Osteoblast (primary cell): ENCODE measurements at regions not wholly inside any gene's neighbourhood (a gene's known extent, or its start where the extent isn't known, plus 50 kb on each side); places are given as distances from the start of the nearest gene placed in this dataset.
"Not testable (repeated sequence)": the region's sequence is repeated elsewhere in the genome, so short reads cannot be mapped to it uniquely, and the experiment has no call there.

Source experiments
- DNase-seq: peaks from one replicate; pipeline ENCODE4 v3.0.0; 2011; ENCODE audit warnings: low spot score, mixed read lengths; ENCODE audit not compliant: insufficient read length; ENCODE audit errors: missing footprints
- H2AFZ ChIP-seq: 2 replicates; pipeline ENCODE4 v1.6.0; 2011; ENCODE audit warnings: mild to moderate bottlenecking, low read length
- H3K27ac ChIP-seq: 2 replicates; pipeline ENCODE4 v1.5.1; 2011; ENCODE audit warnings: mild to moderate bottlenecking, low read depth, low read length, moderate library complexity
- H3K27me3 ChIP-seq: 2 replicates; pipeline ENCODE4 v1.6.0; 2012; ENCODE audit warnings: mild to moderate bottlenecking, control low read depth, inconsistent platforms, low read length, moderate library complexity; ENCODE audit not compliant: insufficient read depth
- H3K36me3 ChIP-seq: 2 replicates; pipeline ENCODE4 v1.5.1; 2011; ENCODE audit warnings: mild to moderate bottlenecking, low read length, control low read depth, moderate library complexity; ENCODE audit not compliant: insufficient read depth
- H3K4me1 ChIP-seq: 2 replicates; pipeline ENCODE4 v1.5.1; 2011; ENCODE audit warnings: mild to moderate bottlenecking, low read length, control low read depth, moderate library complexity; ENCODE audit not compliant: insufficient read depth
- H3K4me2 ChIP-seq: 2 replicates; pipeline ENCODE4 v1.6.0; 2011; ENCODE audit warnings: mild to moderate bottlenecking, low read length; ENCODE audit not compliant: insufficient read depth
- H3K4me3 ChIP-seq: fragments of 200-600 bp; sonication (generic); 3 replicates; pipeline ENCODE4 v1.5.1; 2012; ENCODE audit warnings: mild to moderate bottlenecking, low read length, inconsistent platforms; ENCODE audit not compliant: insufficient read depth
- H3K79me2 ChIP-seq: 2 replicates; pipeline ENCODE4 v1.6.0; 2012; ENCODE audit warnings: mild to moderate bottlenecking, low read length, control low read depth, inconsistent platforms; ENCODE audit not compliant: insufficient read depth
- H3K9me3 ChIP-seq: 2 replicates; pipeline ENCODE4 v1.5.1; 2011; ENCODE audit warnings: low read depth, low read length, control low read depth
- H4K20me1 ChIP-seq: 2 replicates; pipeline ENCODE4 v1.6.0; 2012; ENCODE audit warnings: mild to moderate bottlenecking, low read length, control low read depth; ENCODE audit not compliant: insufficient read depth
- CTCF ChIP-seq: IDR thresholded peaks from 2 replicates; pipeline ENCODE4 v1.5.1; 2011; ENCODE audit warnings: mild to moderate bottlenecking, low read depth, low read length, moderate library complexity; ENCODE audit errors: extremely low read depth

DNA sequence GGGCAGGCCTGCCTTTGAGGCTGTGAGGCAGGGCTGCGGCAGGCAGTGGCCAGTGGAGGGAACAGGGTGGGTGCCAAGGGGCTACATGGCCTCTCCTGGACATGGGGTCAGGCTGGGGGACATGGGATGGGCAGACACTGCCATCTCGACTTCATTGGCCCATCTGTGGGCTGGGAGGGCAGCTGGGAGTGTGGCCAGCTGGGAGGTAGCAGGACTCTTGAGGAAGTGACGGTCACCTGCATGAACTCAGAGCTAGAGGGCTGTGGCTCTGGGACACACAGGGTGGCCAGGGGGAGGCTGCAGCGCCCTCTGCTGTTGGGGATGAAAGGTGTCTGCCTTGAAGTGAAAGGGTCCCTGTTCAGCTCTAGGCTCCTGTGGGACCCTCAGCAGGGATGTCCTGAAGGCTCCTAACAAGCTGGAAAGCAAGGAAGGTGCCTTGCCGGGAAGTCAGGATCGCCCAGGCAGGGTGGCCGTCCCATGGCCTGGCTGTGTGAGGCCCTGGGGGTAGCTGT is 244.0 kb downstream of the ANKRD30B start:
- not testable (repeated sequence) for H3K4me3 ChIP-seq

DNA sequence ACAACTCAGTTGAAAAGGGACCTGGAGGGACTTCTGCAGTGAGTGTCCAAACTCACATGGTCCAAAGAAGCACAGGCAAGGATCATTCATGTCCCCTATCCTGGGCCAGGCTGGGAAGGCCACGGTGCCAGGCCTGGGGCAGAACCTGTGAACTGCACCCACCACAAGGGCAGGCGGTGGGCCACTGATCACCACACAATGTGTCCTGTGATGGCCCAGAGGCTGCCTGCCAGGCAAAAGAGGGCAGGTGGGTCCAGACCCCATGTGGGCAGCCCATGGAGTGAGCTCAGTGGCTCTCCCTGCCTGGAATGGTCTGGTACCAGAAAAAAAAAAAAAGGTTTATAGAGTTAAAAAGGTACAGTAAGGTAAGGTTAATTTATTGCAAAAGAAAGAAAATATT is 244.8 kb downstream of the ANKRD30B start:
- not testable (repeated sequence) for H3K27me3 ChIP-seq, H3K27ac ChIP-seq

More for the DNA sequence above, 244.0 kb downstream of the ANKRD30B start:
- not testable (repeated sequence) for H3K36me3 ChIP-seq, H4K20me1 ChIP-seq, H3K27me3 ChIP-seq, H2AFZ ChIP-seq, DNase-seq, H3K4me2 ChIP-seq, H3K27ac ChIP-seq, H3K9me3 ChIP-seq, H3K79me2 ChIP-seq, H3K4me1 ChIP-seq
- TF ChIP-seq CTCF = peak; percentile 11

GRCh38 chr18:14995023-14995422 is 247.1 kb downstream of the ANKRD30B start:
- not testable (repeated sequence) for DNase-seq, H3K9me3 ChIP-seq, H3K79me2 ChIP-seq, H3K4me2 ChIP-seq, H3K27ac ChIP-seq, H3K4me1 ChIP-seq, H2AFZ ChIP-seq, H3K27me3 ChIP-seq, H3K36me3 ChIP-seq, H4K20me1 ChIP-seq, H3K4me3 ChIP-seq

More for the DNA sequence above, 244.8 kb downstream of the ANKRD30B start:
- H3K4me3 ChIP-seq, DNase-seq, H2AFZ ChIP-seq, H4K20me1 ChIP-seq, H3K4me2 ChIP-seq, H3K9me3 ChIP-seq, H3K4me1 ChIP-seq, H3K79me2 ChIP-seq, H3K36me3 ChIP-seq: not testable (repeated sequence)

DNA sequence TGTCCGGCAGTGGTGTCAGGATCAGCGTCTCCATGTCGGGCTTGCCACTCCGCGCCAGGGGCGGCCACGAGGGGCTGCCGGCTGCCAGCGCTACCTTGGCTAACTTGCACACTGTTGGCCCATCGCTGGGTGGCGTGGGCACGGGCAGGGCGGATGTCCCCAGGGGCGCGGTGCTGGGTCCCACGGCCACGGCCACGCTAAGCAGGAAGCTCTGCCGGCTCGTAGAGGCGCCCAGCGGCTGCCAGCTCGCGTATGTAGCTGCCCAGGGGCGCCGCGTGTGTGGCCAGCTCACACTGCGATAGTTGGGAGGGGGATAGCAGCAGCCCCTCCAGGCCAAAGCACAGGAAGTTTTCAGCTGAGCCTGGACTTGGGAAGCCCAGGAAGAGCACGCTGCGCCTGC is 249.4 kb downstream of the ANKRD30B start:
- Histone ChIP-seq H4K20me1 (no peaks in the 10 kb centered on the region), H2AFZ (no peak overlapping the region), H3K79me2 (no peaks in the 10 kb centered on the region), H3K27me3 (no peaks in the 10 kb centered on the region), H3K9me3 (no peaks in the 10 kb centered on the region), H3K27ac (no peak overlapping the region), H3K4me3 (no peak overlapping the region), H3K36me3 (no peaks in the 10 kb centered on the region), H3K4me2 (no peak overlapping the region), H3K4me1 (no peaks in the 10 kb centered on the region)
- no peak for DNase-seq
- TF ChIP-seq CTCF = no peak

GRCh38 chr18:14997899-14998298 is 249.9 kb downstream of the ANKRD30B start:
- H3K27ac ChIP-seq, H3K4me1 ChIP-seq, H2AFZ ChIP-seq, H3K9me3 ChIP-seq, H3K4me2 ChIP-seq, DNase-seq, H3K27me3 ChIP-seq, H3K4me3 ChIP-seq, H4K20me1 ChIP-seq, H3K36me3 ChIP-seq, H3K79me2 ChIP-seq: not testable (repeated sequence)

GRCh38 chr18:14998360-14999042 is 250.5 kb downstream of the ANKRD30B start:
- not testable (repeated sequence) for H3K4me1 ChIP-seq, H3K4me3 ChIP-seq, H3K27me3 ChIP-seq, H3K4me2 ChIP-seq, H3K36me3 ChIP-seq, H3K27ac ChIP-seq, H3K9me3 ChIP-seq, H3K79me2 ChIP-seq, H2AFZ ChIP-seq, DNase-seq, H4K20me1 ChIP-seq
